Caco-2 (cell line): ENCODE measurements at regions not wholly inside any gene's neighbourhood (a gene's known extent, or its start where the extent isn't known, plus 50 kb on each side); places are given as distances from the start of the nearest gene placed in this dataset.
"Not testable (repeated sequence)": the region's sequence is repeated elsewhere in the genome, so short reads cannot be mapped to it uniquely, and the experiment has no call there.

Source experiments
- BruUV-seq: library from RNA; stranded (reverse); fragments of 400-500 nt; replicated peaks from 2 replicates; lab custom pipeline; 2021; lab: Mats Ljungman, UMichigan
- CTCF ChIA-PET: fragments of 300-600 bp; sonication (Branson Sonifier 250); formaldehyde crosslinking; loops from one replicate; lab custom pipeline; 2022; ENCODE audit warnings: antibody characterized with exemption; lab: Charles Lee
- POLR2A ChIA-PET: fragments of 300-600 bp; sonication (Branson Sonifier 250); formaldehyde crosslinking; loops from one replicate; lab custom pipeline; 2022; ENCODE audit warnings: antibody characterized with exemption; lab: Charles Lee
- DNase-seq, 2 experiments: peaks; one replicate each; pipeline versions ENCODE4 v3.0.0 to v3.0.0-alpha.2; 2020 to 2022
- H3K27me3 ChIP-seq: replicated peaks from 2 replicates; pipeline ENCODE4 v1.6.0; 2011; ENCODE audit warnings: low read length; ENCODE audit not compliant: control insufficient read depth, insufficient read depth
- H3K36me3 ChIP-seq: 2 replicates; pipeline ENCODE4 v1.5.1; 2011; ENCODE audit warnings: low read length; ENCODE audit not compliant: control insufficient read depth, insufficient read depth
- H3K4me1 ChIP-seq: fragments of 250-450 bp; sonication (Bioruptor Pico); 2 replicates; pipeline ENCODE4 v1.5.1; 2020; ENCODE audit warnings: mild to moderate bottlenecking
- H3K4me3 ChIP-seq: 2 replicates; pipeline ENCODE4 v1.5.1; 2011; ENCODE audit warnings: low read depth, mild to moderate bottlenecking, control low read depth, low read length
- H3K9me3 ChIP-seq: fragments of 250-450 bp; sonication (Bioruptor Pico); 2 replicates; pipeline ENCODE4 v1.5.1; 2020; ENCODE audit warnings: mild to moderate bottlenecking, moderate library complexity
- H3K27ac Mint-ChIP-seq: one replicate; pipeline ENCODE4 v1.8.0; 2022; ENCODE audit warnings: mixed read lengths; ENCODE audit not compliant: unreplicated experiment
- H3K27me3 Mint-ChIP-seq: one replicate; pipeline ENCODE4 v1.8.0; 2022; ENCODE audit warnings: mixed read lengths; ENCODE audit not compliant: insufficient read depth, unreplicated experiment
- H3K36me3 Mint-ChIP-seq: one replicate; pipeline ENCODE4 v1.8.0; 2022; ENCODE audit warnings: mild to moderate bottlenecking, mixed read lengths; ENCODE audit not compliant: insufficient read depth, unreplicated experiment
- H3K4me1 Mint-ChIP-seq: one replicate; pipeline ENCODE4 v1.8.0; 2022; ENCODE audit warnings: low read depth, mixed read lengths; ENCODE audit not compliant: unreplicated experiment
- H3K4me3 Mint-ChIP-seq: one replicate; pipeline ENCODE4 v1.8.0; 2022; ENCODE audit warnings: mild to moderate bottlenecking, moderate library complexity, mixed read lengths; ENCODE audit not compliant: unreplicated experiment
- H3K9me3 Mint-ChIP-seq: one replicate; pipeline ENCODE4 v1.8.0; 2022; ENCODE audit warnings: mixed read lengths; ENCODE audit not compliant: unreplicated experiment
- CTCF ChIP-seq, 2 experiments: fragments of 200-600 bp in 1 of 2; IDR thresholded peaks; 1 replicate in 1 of 2; 2 replicates in 1 of 2; pipeline versions ENCODE4 v1.5.1 to v1.8.0; 2011 to 2022; ENCODE audit warnings: antibody characterized with exemption in 1 of 2, control low read depth in 1 of 2, inconsistent platforms in 1 of 2, low read depth in 1 of 2, low read length in 1 of 2, mild to moderate bottlenecking in 1 of 2, moderate library complexity in 1 of 2; ENCODE audit not compliant: insufficient read depth in 1 of 2, severe bottlenecking in 1 of 2, unreplicated experiment in 1 of 2
- intact Hi-C: fragments of 100-400 bp; cut with micrococcal nuclease; formaldehyde crosslinking; loops from one replicate; pipeline ENCODE4 v1.10.0; 2022; ENCODE audit not compliant: unreplicated experiment

GRCh38 chr5:91754990-91755389 lies 371.9 kb upstream of the ARRDC3 start:
- Mint-ChIP-seq H3K4me3 (no peak overlapping the region), H3K27ac (no peak overlapping the region), H3K9me3 (no peaks in the 10 kb centered on the region), H3K4me1 (no peaks in the 10 kb centered on the region), H3K27me3 (peaks cover 4% of the 10 kb centered on the region), H3K36me3 (no peaks in the 10 kb centered on the region)
- Histone ChIP-seq H3K4me1 (no peaks in the 10 kb centered on the region), H3K27me3 (no peaks in the 10 kb centered on the region), H3K4me3 (no peak overlapping the region), H3K9me3 (no peaks in the 10 kb centered on the region), H3K36me3 (no peaks in the 10 kb centered on the region)
- intact Hi-C loops: no loop called here
- no TSS peak for BruUV-seq
- no peak for TF ChIP-seq CTCF (IDR thresholded peaks at IDR 0.05; ENCODE audit: insufficient read depth in 1 of 2, low read depth in 1 of 2, low read length in 1 of 2, severe bottlenecking in 1 of 2, unreplicated experiment in 1 of 2)
- DNase-seq: no peak
- POLR2A ChIA-PET: no interaction called here
- CTCF ChIA-PET: no interaction called here

- POLR2A ChIA-PET, intact Hi-C loops, H3K4me1 Mint-ChIP-seq, H3K36me3 Mint-ChIP-seq, H3K4me3 ChIP-seq, H3K4me3 Mint-ChIP-seq, BruUV-seq, H3K9me3 ChIP-seq, H3K36me3 ChIP-seq, H3K4me1 ChIP-seq, H3K27me3 ChIP-seq, DNase-seq, CTCF ChIA-PET, H3K27me3 Mint-ChIP-seq, H3K27ac Mint-ChIP-seq, H3K9me3 Mint-ChIP-seq: not testable (repeated sequence)
These were observed 361.4 kb upstream of the ARRDC3 start for GRCh38 chr5:91744470-91744869.

- Mint-ChIP-seq H3K4me1 (no peaks in the 10 kb centered on the region), H3K9me3 (no peaks in the 10 kb centered on the region), H3K36me3 (no peaks in the 10 kb centered on the region), H3K4me3 (no peak overlapping the region), H3K27ac (no peak overlapping the region), H3K27me3 (peaks cover 4% of the 10 kb centered on the region)
- Histone ChIP-seq H3K9me3 (no peaks in the 10 kb centered on the region), H3K4me1 (no peaks in the 10 kb centered on the region), H3K36me3 (no peaks in the 10 kb centered on the region), H3K27me3 (no peaks in the 10 kb centered on the region), H3K4me3 (no peak overlapping the region)
- no TSS peak for BruUV-seq
- no peak for TF ChIP-seq CTCF (IDR thresholded peaks at IDR 0.05; ENCODE audit: insufficient read depth in 1 of 2, low read depth in 1 of 2, low read length in 1 of 2, severe bottlenecking in 1 of 2, unreplicated experiment in 1 of 2)
- CTCF ChIA-PET: no interaction called here
- no peak for DNase-seq
- POLR2A ChIA-PET: no interaction called here
- intact Hi-C loops: no loop called here
These were observed 359.4 kb upstream of the ARRDC3 start for GRCh38 chr5:91742550-91742949.
